Superior temporal gyrus (tissue), 1 donor: ENCODE measurements at regions not wholly inside any gene's neighbourhood (a gene's known extent, or its start where the extent isn't known, plus 50 kb on each side); places are given as distances from the start of the nearest gene placed in this dataset.
"Not testable (repeated sequence)": the region's sequence is repeated elsewhere in the genome, so short reads cannot be mapped to it uniquely, and the experiment has no call there.

Source experiments
- DNase-seq: peaks from one replicate; pipeline ENCODE4 v3.0.0-alpha.2; 2016; ENCODE audit errors: extremely low spot score

- no peak for DNase-seq
Measured at GRCh38 chr2:5148392-5149085, 543.6 kb upstream of the SOX11 start.

- no peak for DNase-seq
Measured at GRCh38 chr2:5150871-5151270, 541.3 kb upstream of the SOX11 start.

- no peak for DNase-seq
Measured at GRCh38 chr2:5164776-5165525, 527.2 kb upstream of the SOX11 start.

- DNase-seq = no peak
Measured at GRCh38 chr2:5172923-5173322, 519.3 kb upstream of the SOX11 start.

GRCh38 chr2:5173876-5174535, 518.2 kb upstream of the SOX11 start:
- DNase-seq = no peak

GRCh38 chr2:5175231-5175630, 517.0 kb upstream of the SOX11 start:
- DNase-seq = no peak

GRCh38 chr2:5176764-5177163, 515.4 kb upstream of the SOX11 start:
- DNase-seq = no peak

GRCh38 chr2:5183031-5183430, 509.2 kb upstream of the SOX11 start:
- DNase-seq = no peak

GRCh38 chr2:5187283-5187682, 504.9 kb upstream of the SOX11 start:
- no peak for DNase-seq

GRCh38 chr2:5188636-5189035, 503.5 kb upstream of the SOX11 start:
- no peak for DNase-seq

- DNase-seq = no peak
Measured at GRCh38 chr2:5190023-5190422, 502.2 kb upstream of the SOX11 start.

GRCh38 chr2:5195636-5196035, 496.5 kb upstream of the SOX11 start:
- no peak for DNase-seq

- no peak for DNase-seq
Measured at GRCh38 chr2:5203134-5203755, 488.9 kb upstream of the SOX11 start.

GRCh38 chr2:5206742-5207141, 485.4 kb upstream of the SOX11 start:
- not testable (repeated sequence) for DNase-seq

GRCh38 chr2:5215989-5216607, 476.1 kb upstream of the SOX11 start:
- no peak for DNase-seq

- no peak for DNase-seq
Measured at GRCh38 chr2:5227062-5227699, 465.0 kb upstream of the SOX11 start.

- no peak for DNase-seq
Measured at GRCh38 chr2:5229574-5229973, 462.6 kb upstream of the SOX11 start.

GRCh38 chr2:5230444-5230843, 461.7 kb upstream of the SOX11 start:
- DNase-seq = no peak

- DNase-seq = no peak
Measured at GRCh38 chr2:5230855-5231254, 461.3 kb upstream of the SOX11 start.

- DNase-seq = no peak
Measured at GRCh38 chr2:5231287-5231686, 460.9 kb upstream of the SOX11 start.

GRCh38 chr2:5234563-5234962, 457.6 kb upstream of the SOX11 start:
- no peak for DNase-seq

- DNase-seq = no peak
Measured at GRCh38 chr2:5235701-5236100, 456.5 kb upstream of the SOX11 start.
